ENCODE measurements at regions not wholly inside any gene's neighbourhood (a gene's known extent, or its start where the extent isn't known, plus 50 kb on each side); places are given as distances from the start of the nearest gene placed in this dataset.

- TF ChIP-seq, protein P1, sequence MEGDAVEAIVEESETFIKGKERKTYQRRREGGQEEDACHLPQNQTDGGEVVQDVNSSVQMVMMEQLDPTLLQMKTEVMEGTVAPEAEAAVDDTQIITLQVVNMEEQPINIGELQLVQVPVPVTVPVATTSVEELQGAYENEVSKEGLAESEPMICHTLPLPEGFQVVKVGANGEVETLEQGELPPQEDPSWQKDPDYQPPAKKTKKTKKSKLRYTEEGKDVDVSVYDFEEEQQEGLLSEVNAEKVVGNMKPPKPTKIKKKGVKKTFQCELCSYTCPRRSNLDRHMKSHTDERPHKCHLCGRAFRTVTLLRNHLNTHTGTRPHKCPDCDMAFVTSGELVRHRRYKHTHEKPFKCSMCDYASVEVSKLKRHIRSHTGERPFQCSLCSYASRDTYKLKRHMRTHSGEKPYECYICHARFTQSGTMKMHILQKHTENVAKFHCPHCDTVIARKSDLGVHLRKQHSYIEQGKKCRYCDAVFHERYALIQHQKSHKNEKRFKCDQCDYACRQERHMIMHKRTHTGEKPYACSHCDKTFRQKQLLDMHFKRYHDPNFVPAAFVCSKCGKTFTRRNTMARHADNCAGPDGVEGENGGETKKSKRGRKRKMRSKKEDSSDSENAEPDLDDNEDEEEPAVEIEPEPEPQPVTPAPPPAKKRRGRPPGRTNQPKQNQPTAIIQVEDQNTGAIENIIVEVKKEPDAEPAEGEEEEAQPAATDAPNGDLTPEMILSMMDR (IDR thresholded peaks at IDR 0.05; ENCODE audit: low read depth, low read length) = no peak
- no peak for TF ChIP-seq POLR2A (IDR thresholded peaks at IDR 0.05; ENCODE audit: extremely low read depth, insufficient read length)
Observed at GRCh38 chr10:85003083-85003482, 674.7 kb downstream of the CCSER2 start.
